GM18511 (cell line): ENCODE measurements at regions not wholly inside any gene's neighbourhood (a gene's known extent, or its start where the extent isn't known, plus 50 kb on each side); places are given as distances from the start of the nearest gene placed in this dataset.
"Not testable (repeated sequence)": the region's sequence is repeated elsewhere in the genome, so short reads cannot be mapped to it uniquely, and the experiment has no call there.

Source experiments
- ATAC-seq: cut with Tn5 transposase; IDR thresholded peaks from one replicate; pipeline ENCODE4 v1.9.1; 2021; ENCODE audit warnings: mild to moderate bottlenecking, moderate library complexity; ENCODE audit not compliant: unreplicated experiment

DNA sequence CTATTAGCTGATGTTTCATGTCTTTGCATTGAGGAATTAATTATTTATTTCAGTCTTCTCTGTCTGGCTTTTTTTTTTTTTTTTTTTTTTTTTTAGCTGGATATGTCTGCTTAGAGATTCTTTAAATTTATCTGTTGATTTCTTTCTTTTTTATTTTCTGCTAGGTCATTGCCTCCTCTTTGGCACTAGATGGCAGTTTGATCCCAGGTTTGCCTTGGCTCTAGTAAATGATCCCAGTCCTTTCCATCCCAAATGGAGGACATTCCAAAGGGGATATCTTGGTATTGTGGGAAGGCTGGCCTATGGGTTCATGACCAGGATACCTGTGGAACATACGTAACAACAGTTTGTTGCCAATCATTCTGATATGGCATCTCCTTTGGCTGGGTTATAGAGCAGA lies 339.5 kb upstream of the GCFC2 start:
- ATAC-seq: no peak

DNA sequence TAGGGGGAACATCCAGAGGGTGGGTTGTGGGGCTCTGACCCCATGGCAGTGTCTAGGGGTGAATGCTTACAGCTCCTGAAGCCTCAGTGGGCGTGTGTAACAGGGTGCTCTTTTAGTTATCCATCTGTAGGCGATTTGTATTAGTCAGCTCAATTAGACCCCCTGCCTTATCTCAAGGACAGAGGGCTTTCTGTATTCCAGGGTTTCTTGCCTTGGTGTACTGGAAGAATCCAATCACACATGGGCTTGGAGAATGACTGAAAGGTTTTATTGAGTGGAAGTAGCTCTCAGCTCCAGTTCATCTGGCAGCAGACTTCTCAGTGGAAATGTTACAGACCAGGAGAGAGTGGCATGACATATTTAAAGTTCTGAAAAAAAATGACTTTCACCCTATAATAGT lies 334.0 kb upstream of the GCFC2 start:
- ATAC-seq: no peak

DNA sequence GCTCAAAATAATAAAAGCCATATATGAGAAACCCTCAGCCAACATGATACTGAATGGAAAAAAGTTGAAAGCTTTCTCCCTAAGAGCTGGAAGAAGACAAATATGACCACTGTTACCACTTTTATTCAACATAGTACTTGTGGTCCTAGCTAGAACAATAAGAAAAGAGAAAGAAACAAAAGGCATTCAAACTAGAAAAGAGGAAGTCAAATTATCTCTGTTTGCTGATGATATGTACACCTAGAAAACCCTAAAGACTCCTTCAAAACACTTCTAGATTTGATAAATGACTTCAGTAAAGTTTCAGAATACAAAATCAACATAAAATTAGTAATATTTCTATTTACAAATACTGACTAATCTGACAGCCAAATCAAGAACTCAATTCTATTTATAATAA lies 328.8 kb upstream of the GCFC2 start:
- ATAC-seq: no peak

DNA sequence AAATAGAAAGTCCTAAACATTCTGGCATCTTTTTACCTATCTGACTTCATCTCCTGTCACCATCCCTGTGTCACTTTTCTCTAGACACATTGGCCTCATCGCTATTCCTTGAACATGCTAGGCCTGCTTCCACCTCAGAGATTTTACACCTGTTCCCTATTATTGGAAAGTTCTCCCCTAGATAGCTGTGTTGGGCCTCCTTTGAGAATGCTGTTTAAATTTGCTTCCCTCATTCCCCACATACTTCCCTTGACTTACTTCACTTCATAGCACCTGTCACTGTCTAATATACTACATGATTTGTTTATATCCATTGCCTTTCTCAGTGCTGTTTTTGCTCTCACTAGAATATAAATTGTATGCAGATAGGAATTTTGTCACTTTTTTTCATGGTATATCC lies 317.0 kb upstream of the GCFC2 start:
- ATAC-seq: no peak

GRCh38 chr2:76019128-76019527 lies 308.4 kb upstream of the GCFC2 start:
- ATAC-seq: no peak

- ATAC-seq: peak; percentile 42
These were observed 298.8 kb upstream of the GCFC2 start for GRCh38 chr2:76009484-76009883.

DNA sequence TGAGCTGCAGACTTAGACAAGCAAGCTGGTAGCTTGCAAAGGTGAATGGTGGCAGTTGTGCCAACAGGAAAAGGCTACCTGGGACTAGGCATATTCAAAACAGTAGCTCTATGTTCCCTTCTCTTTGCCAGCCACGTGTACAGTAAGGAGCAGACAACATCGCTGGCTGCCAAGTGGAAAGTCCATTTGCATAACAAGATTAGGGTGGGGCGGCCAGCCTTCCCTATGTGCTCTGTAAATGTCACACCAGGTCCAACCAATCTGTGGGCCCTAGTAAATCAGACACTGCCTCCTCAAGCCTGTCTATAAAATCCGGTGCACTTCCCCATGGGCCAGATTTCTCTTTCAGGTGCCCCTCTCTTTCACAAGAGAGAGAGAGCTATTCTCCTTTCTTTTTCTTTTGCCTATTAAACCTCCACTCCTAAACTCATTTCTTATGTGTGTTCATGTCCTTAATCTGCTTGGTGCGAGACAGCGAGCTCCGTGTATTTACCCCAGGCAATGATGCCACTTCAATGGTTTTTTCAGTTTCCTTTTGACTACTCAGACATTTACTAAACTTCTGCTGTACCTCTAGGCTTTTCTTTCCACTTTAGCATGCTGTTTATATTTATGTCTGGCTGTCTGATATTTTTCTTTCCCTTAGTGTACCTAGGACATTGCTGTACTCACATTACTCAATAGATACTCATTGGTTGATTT lies 297.4 kb upstream of the GCFC2 start:
- ATAC-seq: peak; percentile 79

- ATAC-seq: no peak
These were observed 289.7 kb upstream of the GCFC2 start for GRCh38 chr2:76000425-76000824.

GRCh38 chr2:75998451-75998850 lies 287.7 kb upstream of the GCFC2 start:
- ATAC-seq: no peak

DNA sequence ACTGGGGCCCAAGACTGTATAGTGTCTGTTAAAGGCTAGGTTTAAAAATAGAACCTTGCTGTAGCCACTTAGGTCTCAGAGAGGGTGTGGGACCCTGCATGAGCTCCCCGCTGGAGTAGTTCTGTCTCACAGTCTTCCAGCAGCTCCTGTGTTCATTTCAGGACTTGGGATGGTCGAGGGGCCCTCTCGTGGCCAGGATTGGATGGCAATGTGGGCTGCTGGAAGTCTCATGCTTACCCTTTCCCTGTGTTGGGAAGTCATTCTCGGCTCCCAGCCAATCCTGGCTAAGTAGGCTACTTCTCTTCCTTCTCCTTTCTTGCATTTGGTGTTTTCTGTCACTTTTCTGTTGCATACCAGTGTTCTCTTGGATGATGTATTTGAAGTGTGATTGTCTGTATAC lies 284.0 kb upstream of the GCFC2 start:
- ATAC-seq: no peak

DNA sequence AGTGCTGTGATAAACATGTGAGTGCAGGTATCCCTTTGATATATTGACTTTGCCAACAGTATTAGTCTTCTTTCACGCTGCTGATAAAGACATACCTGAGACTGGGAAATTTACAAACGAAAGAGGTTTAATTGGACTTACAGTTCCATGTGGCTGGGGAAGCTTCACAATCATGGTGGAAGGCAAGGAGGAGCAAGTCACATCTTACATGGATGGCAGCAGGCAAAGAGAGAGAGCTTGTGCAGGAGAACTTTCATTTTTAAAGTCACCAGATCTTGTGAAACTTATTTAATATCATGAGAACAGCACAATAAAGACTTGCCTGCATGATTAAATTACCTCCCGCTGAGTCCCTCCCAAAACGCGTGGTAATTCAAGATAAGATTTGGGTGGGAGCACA lies 277.9 kb upstream of the GCFC2 start:
- ATAC-seq: not testable (repeated sequence)

GRCh38 chr2:75986617-75987016 lies 275.9 kb upstream of the GCFC2 start:
- no peak for ATAC-seq

DNA sequence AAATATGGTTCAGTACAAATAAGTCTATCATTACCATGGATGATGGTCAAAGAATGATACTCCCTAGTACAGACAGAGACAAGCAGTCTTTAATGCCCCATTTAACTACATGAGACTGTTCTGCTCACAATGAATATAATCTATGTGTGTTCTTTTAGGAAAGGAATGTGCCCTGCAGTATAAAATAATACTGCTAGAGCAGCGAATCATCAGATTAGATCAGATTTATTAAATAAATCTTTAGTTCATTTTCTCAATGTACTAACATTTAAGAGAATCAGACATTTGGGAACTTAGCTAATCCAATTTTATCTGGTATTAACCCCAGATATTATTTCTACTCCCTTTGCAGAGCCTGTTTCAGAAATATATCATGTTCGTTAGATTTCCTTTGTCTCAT lies 272.0 kb upstream of the GCFC2 start:
- no peak for ATAC-seq

DNA sequence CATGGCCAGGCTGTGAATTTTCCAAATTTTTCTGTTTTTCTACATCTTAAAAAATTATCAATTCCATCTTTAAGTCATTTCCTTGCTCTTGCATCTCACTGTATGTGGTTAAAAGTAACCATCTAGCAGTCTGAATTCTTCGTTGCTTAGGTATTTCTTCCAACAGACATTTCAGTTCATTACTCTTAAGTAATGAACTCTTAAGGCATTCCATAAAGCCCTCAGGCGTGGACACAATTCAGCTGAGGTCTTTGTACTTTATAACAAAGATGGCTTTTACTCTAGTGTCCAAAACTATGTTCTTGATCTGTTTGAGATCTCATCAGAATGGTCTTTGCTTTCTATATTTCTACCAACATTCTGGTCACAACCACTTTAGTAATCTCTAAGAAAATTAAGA lies 253.9 kb upstream of the GCFC2 start:
- no peak for ATAC-seq

GRCh38 chr2:75960472-75961009 lies 249.8 kb upstream of the GCFC2 start:
- no peak for ATAC-seq

GRCh38 chr2:75959724-75960471 lies 249.2 kb upstream of the GCFC2 start:
- ATAC-seq: no peak

GRCh38 chr2:75954761-75955160 lies 244.0 kb upstream of the GCFC2 start:
- ATAC-seq: no peak

- ATAC-seq: no peak
These were observed 241.5 kb upstream of the GCFC2 start for GRCh38 chr2:75952173-75952572.

DNA sequence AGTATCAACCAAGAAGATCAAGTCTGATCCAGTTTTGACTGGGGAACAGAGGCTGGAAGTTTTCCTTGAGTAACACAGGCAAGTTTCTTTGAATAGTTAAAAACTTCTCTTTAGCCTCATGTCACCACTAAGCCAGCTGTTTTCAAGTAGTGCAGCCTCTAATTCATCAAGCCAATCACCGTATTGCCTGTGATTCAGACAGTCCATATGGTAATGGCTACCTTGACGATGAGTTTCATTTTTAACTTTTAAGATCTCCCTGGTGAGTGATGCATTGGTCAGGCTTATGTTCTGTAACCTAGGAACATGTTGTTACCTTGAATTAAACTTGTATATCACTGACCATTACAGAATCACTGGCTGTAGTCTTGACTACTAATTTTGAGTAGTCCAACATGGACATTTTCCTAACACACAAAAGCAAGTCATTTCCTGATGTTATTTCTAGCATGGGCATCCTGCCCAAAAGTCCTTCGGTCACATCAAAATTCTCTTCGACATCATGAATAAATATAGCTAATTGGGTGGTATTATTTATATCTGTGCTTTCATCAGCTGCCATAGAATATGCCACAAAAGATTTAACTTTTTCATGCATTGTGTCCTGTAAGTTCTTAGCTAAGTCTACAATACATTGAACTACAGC lies 238.8 kb upstream of the GCFC2 start:
- no peak for ATAC-seq

DNA sequence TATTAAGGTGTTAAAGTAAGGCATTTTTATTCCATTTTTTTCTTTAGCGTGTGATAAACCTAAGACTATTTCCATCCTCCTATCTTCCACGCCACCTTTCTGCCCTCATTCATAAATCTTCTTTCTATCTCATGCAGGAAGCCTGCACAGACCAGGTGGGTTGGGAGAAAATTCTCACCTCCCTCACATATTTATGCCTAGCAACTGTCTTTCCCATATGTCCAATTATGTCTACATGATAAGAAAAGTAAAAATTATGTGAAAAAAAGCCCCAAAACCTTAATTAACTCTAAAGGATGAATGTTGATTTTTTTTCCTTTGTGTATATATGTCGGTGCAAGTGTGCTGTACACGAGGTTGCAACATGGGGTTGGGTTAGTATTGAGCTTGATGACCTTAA lies 225.6 kb upstream of the GCFC2 start:
- ATAC-seq: no peak

DNA sequence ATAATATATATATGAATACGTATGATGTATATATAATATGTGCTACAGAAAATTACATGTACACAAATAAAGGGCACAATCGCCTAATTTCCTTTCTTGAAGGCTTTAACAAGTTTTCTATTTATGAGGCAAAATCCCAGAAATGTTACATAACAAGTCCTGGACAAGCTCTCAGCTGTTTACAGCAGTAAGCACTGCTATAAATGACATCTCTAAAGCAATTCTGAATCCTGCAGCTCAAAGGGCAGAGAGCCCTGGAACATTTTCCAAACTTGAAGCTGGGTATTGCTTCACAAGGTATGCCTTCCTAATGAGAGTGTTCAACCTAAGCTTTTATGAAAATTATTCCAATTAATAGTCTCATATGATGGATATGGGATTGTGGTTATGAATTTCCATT lies 222.3 kb upstream of the GCFC2 start:
- no peak for ATAC-seq

GRCh38 chr2:75928093-75928492 lies 217.4 kb upstream of the GCFC2 start:
- ATAC-seq: no peak
